ENCODE measurements at regions not wholly inside any gene's neighbourhood (a gene's known extent, or its start where the extent isn't known, plus 50 kb on each side); places are given as distances from the start of the nearest gene placed in this dataset.

DNA sequence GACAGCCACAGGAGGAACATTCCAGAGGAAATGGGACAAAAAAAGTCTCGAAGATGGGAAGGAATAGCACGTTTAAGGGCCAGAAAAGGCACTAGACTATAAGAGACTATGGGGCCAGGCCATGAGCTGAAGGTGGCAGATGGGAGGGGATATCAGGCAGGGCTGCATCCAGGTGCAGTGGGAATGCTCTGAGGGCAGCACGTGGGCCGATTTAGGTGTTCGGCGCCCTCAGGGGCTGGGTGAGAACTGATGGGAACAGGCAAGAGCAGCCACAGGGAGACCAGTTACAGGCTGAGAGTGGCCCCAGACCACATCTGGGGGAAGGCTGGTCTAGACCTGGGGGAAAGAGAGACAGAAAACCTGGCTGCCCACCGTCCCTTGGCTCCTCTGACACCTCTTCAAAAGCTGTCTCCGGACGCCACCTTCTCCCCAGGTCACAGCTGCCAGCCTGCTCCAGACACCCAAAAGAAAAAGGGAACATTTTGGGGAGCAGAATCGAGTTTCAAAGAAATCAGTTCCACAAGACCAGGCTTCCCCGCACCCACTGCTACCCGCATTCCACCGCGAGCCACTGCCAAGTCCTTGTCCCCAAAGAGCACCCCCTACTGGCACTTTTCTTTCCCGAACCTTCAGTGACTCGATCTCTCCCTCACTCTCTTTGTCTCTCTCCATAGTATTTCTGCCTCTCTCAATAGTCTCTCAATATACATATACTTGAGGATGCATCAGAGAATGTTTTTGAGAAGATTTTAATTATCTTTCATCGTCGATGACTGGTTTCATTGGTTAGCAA is 190.1 kb upstream of the AGAP1 start:
- no peak for DNase-seq (ENCODE audit: low spot score)

- no peak for DNase-seq (ENCODE audit: low spot score)
Measured at GRCh38 chr2:235305678-235306077, 188.2 kb upstream of the AGAP1 start.

GRCh38 chr2:235311044-235311443 is 182.8 kb upstream of the AGAP1 start:
- no peak for DNase-seq (ENCODE audit: low spot score)

- DNase-seq (ENCODE audit: low spot score) = no peak
Measured at GRCh38 chr2:235312571-235312970, 181.3 kb upstream of the AGAP1 start.

DNA sequence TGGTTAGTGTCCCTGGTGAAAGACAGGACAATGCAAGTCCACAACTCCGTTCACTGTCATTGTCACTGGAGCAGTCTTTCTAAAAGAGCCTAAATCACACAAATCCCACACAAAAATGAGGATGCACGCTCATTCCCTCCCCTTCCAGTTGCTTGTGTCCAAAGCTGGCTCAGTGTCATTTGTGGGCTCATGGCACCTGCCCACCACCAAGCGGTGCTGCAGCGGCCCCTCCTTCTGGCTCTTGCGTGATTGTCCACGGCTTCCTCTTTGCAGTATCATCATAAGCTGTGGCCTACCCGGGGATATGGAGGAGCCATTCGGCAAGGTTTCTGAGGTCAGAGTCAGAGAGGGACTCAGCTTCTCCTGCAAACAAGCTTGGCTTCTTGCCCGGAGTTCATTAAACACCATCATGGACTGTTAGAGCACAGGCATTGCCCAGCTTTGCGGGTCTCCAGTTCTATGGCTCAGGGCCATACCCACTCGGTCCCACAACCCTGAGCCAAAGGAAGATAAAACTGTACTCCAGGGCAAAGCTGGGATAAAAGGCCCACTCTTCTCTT is 179.4 kb upstream of the AGAP1 start:
- DNase-seq (ENCODE audit: low spot score) = no peak

GRCh38 chr2:235319095-235319494 is 174.7 kb upstream of the AGAP1 start:
- no peak for DNase-seq (ENCODE audit: low spot score)

- DNase-seq (ENCODE audit: low spot score) = no peak
Measured at GRCh38 chr2:235320326-235320725, 173.5 kb upstream of the AGAP1 start.

GRCh38 chr2:235324324-235324723 is 169.5 kb upstream of the AGAP1 start:
- no peak for DNase-seq (ENCODE audit: low spot score)

GRCh38 chr2:235325151-235325550 is 168.7 kb upstream of the AGAP1 start:
- DNase-seq (ENCODE audit: low spot score) = no peak

- DNase-seq (ENCODE audit: low spot score) = no peak
Measured at GRCh38 chr2:235328991-235329390, 164.9 kb upstream of the AGAP1 start.

DNA sequence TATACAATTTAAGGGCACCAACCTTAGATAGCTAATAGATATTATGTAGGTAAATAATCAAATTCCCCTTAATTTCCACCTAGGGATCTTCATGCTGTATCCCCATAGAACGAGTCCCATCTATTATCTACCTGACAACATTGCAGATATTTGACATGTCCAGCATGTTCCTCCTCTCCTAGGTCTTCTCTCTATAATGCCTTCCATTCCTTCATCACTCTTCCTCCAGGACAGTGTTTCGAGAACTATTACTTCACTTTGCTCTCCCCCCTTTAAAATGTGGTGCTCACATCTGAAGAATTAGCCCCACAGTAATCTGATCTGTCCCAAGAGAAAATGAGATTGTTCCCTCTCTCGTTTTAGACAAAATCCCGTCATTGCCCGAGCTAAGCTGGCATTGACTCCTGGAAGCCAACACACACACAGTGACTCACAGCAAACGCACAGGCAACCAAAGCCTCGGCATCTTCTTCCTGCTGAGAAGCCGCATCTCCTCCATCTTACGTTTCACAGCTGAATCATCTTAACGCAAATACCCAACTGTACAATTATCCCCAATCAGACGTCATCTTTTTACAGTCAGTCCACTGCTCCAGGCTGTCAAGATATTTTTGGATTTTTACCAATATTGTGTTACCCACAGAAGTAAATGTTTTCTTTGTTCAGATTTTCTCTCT is 162.9 kb upstream of the AGAP1 start:
- DNase-seq (ENCODE audit: low spot score) = no peak

GRCh38 chr2:235332240-235332890 is 161.5 kb upstream of the AGAP1 start:
- no peak for DNase-seq (ENCODE audit: low spot score)

DNA sequence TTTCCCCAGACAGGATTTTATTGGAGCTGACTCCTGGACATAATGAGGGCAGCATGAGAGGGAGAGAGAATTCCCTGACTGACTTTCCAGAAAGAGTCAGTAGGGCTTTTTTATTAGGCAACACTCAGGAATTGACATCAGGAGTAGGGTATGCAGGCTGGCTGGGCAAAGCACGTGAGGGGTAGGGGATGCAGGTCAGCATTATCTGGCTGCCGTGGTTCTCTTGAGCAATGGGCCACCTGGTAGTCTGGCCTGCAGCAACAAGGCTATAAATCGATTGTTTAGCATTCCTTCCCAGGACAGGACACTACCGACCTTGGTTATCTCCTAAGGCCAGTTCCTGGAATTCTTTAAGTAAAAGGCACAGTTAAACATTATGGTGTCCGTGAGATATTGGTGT is 160.8 kb upstream of the AGAP1 start:
- DNase-seq (ENCODE audit: low spot score) = no peak

GRCh38 chr2:235334179-235334578 is 159.7 kb upstream of the AGAP1 start:
- no peak for DNase-seq (ENCODE audit: low spot score)

GRCh38 chr2:235343156-235343774 is 150.6 kb upstream of the AGAP1 start:
- no peak for DNase-seq (ENCODE audit: low spot score)

GRCh38 chr2:235343869-235344268 is 150.0 kb upstream of the AGAP1 start:
- DNase-seq (ENCODE audit: low spot score) = no peak

DNA sequence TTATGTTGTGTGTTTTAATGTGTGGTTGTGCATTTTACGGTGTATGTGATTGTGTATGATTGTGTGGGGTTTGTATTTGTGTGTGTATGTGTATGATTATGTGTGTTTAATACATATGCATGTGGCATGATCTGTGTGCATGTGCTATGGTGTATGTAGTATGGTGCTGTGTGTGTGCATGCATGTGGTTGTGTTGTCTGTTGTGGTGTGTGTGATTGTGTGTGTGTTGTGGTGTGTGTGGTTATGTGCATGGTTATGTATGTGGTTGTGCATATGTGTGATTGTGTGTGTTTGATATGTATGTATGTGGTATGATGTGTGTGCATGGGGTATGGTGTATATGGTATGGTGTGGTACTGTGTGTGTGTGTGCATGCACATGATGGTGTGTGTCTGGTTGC is 148.1 kb upstream of the AGAP1 start:
- DNase-seq (ENCODE audit: low spot score) = no peak

GRCh38 chr2:235347691-235348090 is 146.2 kb upstream of the AGAP1 start:
- DNase-seq (ENCODE audit: low spot score) = no peak

DNA sequence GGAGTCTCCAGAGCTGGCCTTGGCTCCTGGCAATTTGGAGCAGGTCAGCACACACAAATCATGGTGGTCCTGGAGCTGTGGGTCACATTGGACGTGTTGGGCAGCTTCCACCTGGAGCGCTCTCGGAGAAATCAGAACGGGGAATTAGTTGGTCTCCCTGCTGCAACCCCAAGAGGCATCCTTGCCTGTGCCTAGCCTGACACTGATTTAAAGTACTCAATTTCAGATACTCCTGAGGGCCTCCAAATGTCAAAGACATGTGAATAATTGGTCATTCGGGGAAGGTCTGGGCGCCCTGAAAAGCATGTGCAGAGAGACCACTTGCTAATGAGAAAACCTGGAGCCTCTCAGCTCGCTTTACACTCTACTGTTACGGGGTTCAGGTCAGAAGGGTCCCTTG is 145.5 kb upstream of the AGAP1 start:
- DNase-seq (ENCODE audit: low spot score) = no peak

DNA sequence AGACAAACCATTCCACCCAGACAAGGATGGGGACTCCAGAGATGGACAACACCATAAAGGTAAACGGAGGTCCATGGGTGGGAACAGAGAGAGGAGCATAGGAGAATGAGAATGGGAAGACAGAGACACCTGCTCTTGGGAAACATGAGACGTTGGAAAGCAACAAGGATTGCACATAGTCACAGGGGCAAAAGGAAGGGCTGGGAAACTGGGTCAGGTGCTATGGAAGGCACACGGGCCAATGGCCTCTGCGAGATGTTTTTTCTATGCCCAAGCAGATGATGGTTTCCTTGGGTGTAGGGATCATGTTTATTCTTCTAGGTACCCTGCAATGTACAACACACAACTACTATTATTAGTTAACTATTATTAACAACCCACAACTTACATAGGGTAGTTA is 143.6 kb upstream of the AGAP1 start:
- DNase-seq (ENCODE audit: low spot score) = no peak

GRCh38 chr2:235352541-235352940 is 141.3 kb upstream of the AGAP1 start:
- DNase-seq (ENCODE audit: low spot score) = no peak

DNA sequence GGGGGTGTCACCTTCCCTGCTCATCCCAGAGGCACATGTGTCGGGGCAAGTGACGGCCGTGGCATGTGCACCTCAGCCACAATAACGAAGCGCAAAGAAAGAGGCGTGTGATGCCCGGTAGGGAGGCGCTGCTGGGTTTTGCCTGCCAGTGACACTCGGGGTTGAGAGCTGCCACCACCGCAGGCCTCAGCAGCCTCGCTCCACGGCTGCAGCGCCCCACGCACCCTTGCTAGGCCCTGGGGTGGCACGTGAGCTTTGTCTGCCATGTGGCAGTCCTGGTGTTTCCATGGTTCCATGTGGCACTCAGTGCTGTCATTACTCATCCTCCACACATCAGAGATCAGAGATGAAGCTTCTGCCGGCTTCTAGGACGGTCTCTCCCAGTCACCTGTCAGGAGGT is 136.0 kb upstream of the AGAP1 start:
- DNase-seq (ENCODE audit: low spot score) = no peak

All from CD4-positive, alpha-beta T cell treated with Interleukin-2 at 100 ng/mL for 4 hours (primary cell).